Activated CD4-positive, alpha-beta T cell treated with anti-CD3 and anti-CD28 coated beads, Interleukin-2, amount 50 U/mL, for 24 hours (primary cell): ENCODE measurements at regions not wholly inside any gene's neighbourhood (a gene's known extent, or its start where the extent isn't known, plus 50 kb on each side); places are given as distances from the start of the nearest gene placed in this dataset.
"Not testable (repeated sequence)": the region's sequence is repeated elsewhere in the genome, so short reads cannot be mapped to it uniquely, and the experiment has no call there.

ENCODE experiments used
- DNase-seq, 2 donors: peaks; one replicate each; pipeline ENCODE4 v3.0.0-alpha.2; 2020; ENCODE audit warnings: low read depth in 1 of 2, low spot score in 1 of 2

- DNase-seq: no peak
Measured at GRCh38 chr2:111250448-111251030, 129.8 kb downstream of the BCL2L11 start.

- DNase-seq: no peak
Measured at GRCh38 chr2:111251711-111252110, 131.0 kb downstream of the BCL2L11 start.

GRCh38 chr2:111252436-111252835, 131.7 kb downstream of the BCL2L11 start:
- no peak for DNase-seq

GRCh38 chr2:111254916-111255315, 134.2 kb downstream of the BCL2L11 start:
- not testable (repeated sequence) for DNase-seq

GRCh38 chr2:111256628-111257027, 135.9 kb downstream of the BCL2L11 start:
- DNase-seq: not testable (repeated sequence)

GRCh38 chr2:111257607-111258006, 136.9 kb downstream of the BCL2L11 start:
- DNase-seq: not testable (repeated sequence)

- not testable (repeated sequence) for DNase-seq
Measured at GRCh38 chr2:111258318-111258717, 137.6 kb downstream of the BCL2L11 start.

- DNase-seq: not testable (repeated sequence)
Measured at GRCh38 chr2:111262627-111263379, 142.1 kb downstream of the BCL2L11 start.

GRCh38 chr2:111263380-111264017, 142.8 kb downstream of the BCL2L11 start:
- not testable (repeated sequence) for DNase-seq

GRCh38 chr2:111264956-111265355, 144.2 kb downstream of the BCL2L11 start:
- not testable (repeated sequence) for DNase-seq

GRCh38 chr2:111266556-111266955, 145.8 kb downstream of the BCL2L11 start:
- DNase-seq: not testable (repeated sequence)

GRCh38 chr2:111267038-111267437, 146.3 kb downstream of the BCL2L11 start:
- DNase-seq: not testable (repeated sequence)

- DNase-seq: not testable (repeated sequence)
Measured at GRCh38 chr2:111269761-111270323, 149.1 kb downstream of the BCL2L11 start.

- DNase-seq: not testable (repeated sequence)
Measured at GRCh38 chr2:111270569-111270968, 149.9 kb downstream of the BCL2L11 start.

GRCh38 chr2:111271647-111272304, 151.1 kb downstream of the BCL2L11 start:
- DNase-seq: not testable (repeated sequence)

GRCh38 chr2:111273007-111273406, 152.3 kb downstream of the BCL2L11 start:
- DNase-seq: not testable (repeated sequence)

GRCh38 chr2:111275047-111275853, 154.5 kb downstream of the BCL2L11 start:
- DNase-seq: not testable (repeated sequence)

- not testable (repeated sequence) for DNase-seq
Measured at GRCh38 chr2:111275854-111276171, 155.1 kb downstream of the BCL2L11 start.

- not testable (repeated sequence) for DNase-seq
Measured at GRCh38 chr2:111278133-111278532, 157.4 kb downstream of the BCL2L11 start.

- DNase-seq: not testable (repeated sequence)
Measured at GRCh38 chr2:111280709-111281286, 160.1 kb downstream of the BCL2L11 start.
